ENCODE measurements at regions not wholly inside any gene's neighbourhood (a gene's known extent, or its start where the extent isn't known, plus 50 kb on each side); places are given as distances from the start of the nearest gene placed in this dataset.

DNA sequence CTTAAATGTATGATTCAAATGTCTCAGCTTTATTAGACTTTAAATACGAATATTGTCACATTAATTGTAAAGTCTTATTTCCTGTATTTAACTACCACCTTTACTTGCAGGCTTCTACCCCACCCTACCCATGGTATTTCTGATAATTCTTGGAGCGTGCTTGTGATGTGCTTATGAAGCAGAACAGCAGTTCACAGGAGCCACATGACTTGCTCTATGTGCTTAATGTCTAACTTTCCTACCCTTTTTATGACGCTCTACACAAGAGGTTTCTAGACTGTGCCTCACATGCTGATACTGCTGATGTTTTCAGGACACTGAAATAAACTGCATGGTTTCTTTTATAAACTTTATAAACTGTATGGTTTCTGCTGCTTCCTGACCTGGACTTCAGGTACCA lies 553.5 kb upstream of the CCDC54 start:
- TF ChIP-seq, protein P1, sequence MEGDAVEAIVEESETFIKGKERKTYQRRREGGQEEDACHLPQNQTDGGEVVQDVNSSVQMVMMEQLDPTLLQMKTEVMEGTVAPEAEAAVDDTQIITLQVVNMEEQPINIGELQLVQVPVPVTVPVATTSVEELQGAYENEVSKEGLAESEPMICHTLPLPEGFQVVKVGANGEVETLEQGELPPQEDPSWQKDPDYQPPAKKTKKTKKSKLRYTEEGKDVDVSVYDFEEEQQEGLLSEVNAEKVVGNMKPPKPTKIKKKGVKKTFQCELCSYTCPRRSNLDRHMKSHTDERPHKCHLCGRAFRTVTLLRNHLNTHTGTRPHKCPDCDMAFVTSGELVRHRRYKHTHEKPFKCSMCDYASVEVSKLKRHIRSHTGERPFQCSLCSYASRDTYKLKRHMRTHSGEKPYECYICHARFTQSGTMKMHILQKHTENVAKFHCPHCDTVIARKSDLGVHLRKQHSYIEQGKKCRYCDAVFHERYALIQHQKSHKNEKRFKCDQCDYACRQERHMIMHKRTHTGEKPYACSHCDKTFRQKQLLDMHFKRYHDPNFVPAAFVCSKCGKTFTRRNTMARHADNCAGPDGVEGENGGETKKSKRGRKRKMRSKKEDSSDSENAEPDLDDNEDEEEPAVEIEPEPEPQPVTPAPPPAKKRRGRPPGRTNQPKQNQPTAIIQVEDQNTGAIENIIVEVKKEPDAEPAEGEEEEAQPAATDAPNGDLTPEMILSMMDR (IDR thresholded peaks at IDR 0.05): no peak
- no peak for TF ChIP-seq POLR2A (IDR thresholded peaks at IDR 0.05)
